GM12878 (cell line): ENCODE measurements at regions not wholly inside any gene's neighbourhood (a gene's known extent, or its start where the extent isn't known, plus 50 kb on each side); places are given as distances from the start of the nearest gene placed in this dataset.

Experiments used
- CEBPB ChIP-seq, 2 experiments: fragments of 150-350 bp in 1 of 2; IDR thresholded peaks; 2 replicates each; pipeline ENCODE4 v1.6.1; 2012 to 2014; ENCODE audit warnings: low read depth in 2 of 2, low read length in 2 of 2, borderline replicate concordance in 1 of 2, inconsistent platforms in 1 of 2
- EZH2 ChIP-seq: IDR thresholded peaks from 2 replicates; pipeline ENCODE4 v1.6.1; 2012; ENCODE audit warnings: low read depth, mild to moderate bottlenecking, control low read depth, inconsistent platforms, low read length, borderline replicate concordance; ENCODE audit not compliant: control insufficient read depth
- RAD21 ChIP-seq: IDR thresholded peaks from 2 replicates; pipeline ENCODE4 v1.6.1; 2011; ENCODE audit warnings: mild to moderate bottlenecking, low read depth, low read length, moderate library complexity; ENCODE audit not compliant: insufficient read depth
- ZZZ3 ChIP-seq: IDR thresholded peaks from 2 replicates; pipeline ENCODE4 v1.6.1; 2011; ENCODE audit warnings: low read depth; ENCODE audit not compliant: control insufficient read depth, insufficient read length
- TF ChIP-seq, protein P1 (sequence below): IDR thresholded peaks from 2 replicates; pipeline ENCODE4 v1.6.1; 2012; ENCODE audit warnings: low read depth, low read length, improper control_type of control experiment
- TF ChIP-seq, protein P2 (sequence below), 3 experiments: IDR thresholded peaks in 2 of 3; conservative IDR thresholded peaks in 1 of 3; 2 replicates each; pipeline ENCODE4 v1.5.1; 2011; ENCODE audit warnings: low read depth in 3 of 3, low read length in 3 of 3, mild to moderate bottlenecking in 3 of 3, control low read depth in 2 of 3, moderate library complexity in 2 of 3, inconsistent platforms in 1 of 3, mixed read lengths in 1 of 3; ENCODE audit not compliant: control insufficient read depth in 2 of 3, insufficient read depth in 1 of 3; ENCODE audit errors: extremely low read depth in 1 of 3

DNA sequence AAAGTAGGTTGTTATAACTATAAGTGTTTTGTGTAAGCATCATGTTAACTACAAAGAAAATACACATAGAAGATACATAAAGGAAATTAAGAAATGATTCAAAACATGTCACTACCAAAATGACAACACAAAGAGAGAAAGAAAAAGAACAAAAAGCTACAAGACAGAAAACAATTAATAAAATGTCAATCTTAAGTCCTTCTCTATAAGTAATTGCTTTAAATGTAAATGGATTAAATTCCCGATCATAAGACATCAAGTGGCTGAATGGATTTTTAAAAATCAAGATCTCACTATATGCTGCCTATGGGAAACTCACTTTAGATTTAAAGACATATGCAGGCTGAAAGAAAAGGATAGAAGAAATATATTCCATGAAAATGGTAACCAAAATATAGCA lies 232.3 kb upstream of the NFIA start:
- no peak for TF ChIP-seq RAD21
- TF ChIP-seq CEBPB (IDR thresholded peaks at IDR 0.05; ENCODE audit: borderline replicate concordance in 1 of 2, low read depth in 2 of 2, low read length in 2 of 2): no peak
- TF ChIP-seq, protein P1, sequence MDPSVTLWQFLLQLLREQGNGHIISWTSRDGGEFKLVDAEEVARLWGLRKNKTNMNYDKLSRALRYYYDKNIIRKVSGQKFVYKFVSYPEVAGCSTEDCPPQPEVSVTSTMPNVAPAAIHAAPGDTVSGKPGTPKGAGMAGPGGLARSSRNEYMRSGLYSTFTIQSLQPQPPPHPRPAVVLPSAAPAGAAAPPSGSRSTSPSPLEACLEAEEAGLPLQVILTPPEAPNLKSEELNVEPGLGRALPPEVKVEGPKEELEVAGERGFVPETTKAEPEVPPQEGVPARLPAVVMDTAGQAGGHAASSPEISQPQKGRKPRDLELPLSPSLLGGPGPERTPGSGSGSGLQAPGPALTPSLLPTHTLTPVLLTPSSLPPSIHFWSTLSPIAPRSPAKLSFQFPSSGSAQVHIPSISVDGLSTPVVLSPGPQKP: no peak
- no peak for TF ChIP-seq EZH2
- TF ChIP-seq ZZZ3: no peak
- TF ChIP-seq, protein P2, sequence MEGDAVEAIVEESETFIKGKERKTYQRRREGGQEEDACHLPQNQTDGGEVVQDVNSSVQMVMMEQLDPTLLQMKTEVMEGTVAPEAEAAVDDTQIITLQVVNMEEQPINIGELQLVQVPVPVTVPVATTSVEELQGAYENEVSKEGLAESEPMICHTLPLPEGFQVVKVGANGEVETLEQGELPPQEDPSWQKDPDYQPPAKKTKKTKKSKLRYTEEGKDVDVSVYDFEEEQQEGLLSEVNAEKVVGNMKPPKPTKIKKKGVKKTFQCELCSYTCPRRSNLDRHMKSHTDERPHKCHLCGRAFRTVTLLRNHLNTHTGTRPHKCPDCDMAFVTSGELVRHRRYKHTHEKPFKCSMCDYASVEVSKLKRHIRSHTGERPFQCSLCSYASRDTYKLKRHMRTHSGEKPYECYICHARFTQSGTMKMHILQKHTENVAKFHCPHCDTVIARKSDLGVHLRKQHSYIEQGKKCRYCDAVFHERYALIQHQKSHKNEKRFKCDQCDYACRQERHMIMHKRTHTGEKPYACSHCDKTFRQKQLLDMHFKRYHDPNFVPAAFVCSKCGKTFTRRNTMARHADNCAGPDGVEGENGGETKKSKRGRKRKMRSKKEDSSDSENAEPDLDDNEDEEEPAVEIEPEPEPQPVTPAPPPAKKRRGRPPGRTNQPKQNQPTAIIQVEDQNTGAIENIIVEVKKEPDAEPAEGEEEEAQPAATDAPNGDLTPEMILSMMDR (IDR thresholded peaks at IDR 0.05 in 2 of 3, conservative IDR thresholded peaks at IDR 0.05 in 1 of 3; ENCODE audit: control insufficient read depth in 2 of 3, extremely low read depth in 1 of 3, insufficient read depth in 1 of 3, low read depth in 3 of 3, low read length in 3 of 3): no peak
